ENCODE measurements at regions not wholly inside any gene's neighbourhood (a gene's known extent, or its start where the extent isn't known, plus 50 kb on each side); places are given as distances from the start of the nearest gene placed in this dataset.

- ATAC-seq: no peak
- no peak for DNase-seq
Measured at GRCh38 chr1:184219414-184219813, 167.4 kb upstream of the C1orf21 start.

DNA sequence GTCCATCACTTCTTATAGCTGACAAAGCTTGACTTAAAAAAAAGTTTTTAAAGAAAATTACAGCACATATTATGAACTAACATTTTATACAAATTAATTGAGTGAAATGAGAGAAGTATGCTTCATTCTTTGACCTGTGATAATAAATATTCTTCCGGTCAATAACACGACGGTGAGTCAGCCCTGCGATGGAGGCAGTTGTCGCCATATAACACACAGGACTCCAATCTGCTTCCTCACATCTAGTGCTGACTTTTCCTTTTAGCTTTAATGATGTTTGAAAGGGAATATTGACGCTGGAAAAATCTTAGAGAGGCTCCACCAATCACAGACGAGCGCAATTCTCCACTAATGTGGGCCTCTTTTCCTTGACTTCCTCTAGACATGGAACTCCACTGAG lies 166.9 kb upstream of the C1orf21 start:
- ATAC-seq (no peak), DNase-seq (no peak)

DNA sequence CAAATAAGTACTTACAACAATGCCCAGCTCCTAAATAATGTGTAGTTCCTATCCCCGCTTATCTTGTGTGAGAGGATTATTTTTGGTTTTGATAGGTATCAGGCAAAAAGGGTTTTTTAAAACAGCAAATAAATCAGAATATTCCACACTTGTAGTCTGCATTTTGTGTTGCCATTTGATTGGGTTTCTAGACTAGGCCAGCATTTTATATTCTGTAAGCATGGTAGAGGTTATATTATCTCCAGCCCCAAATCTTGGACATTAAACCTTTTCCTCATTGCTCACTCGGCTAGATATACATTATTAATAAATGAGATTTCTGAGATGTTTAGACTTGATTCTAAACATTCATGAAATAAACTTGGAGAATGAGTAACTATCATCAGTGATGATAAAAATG lies 165.7 kb upstream of the C1orf21 start:
- DNase-seq (no peak), ATAC-seq (no peak)

- ATAC-seq: no peak
Measured at GRCh38 chr1:184222652-184223052, 164.2 kb upstream of the C1orf21 start.

GRCh38 chr1:184223216-184223615 lies 163.6 kb upstream of the C1orf21 start:
- ATAC-seq: no peak
- no peak for DNase-seq

More at GRCh38 chr1:184222652-184223052, 164.2 kb upstream of the C1orf21 start:
- peak; percentile 58 for DNase-seq

- ATAC-seq (no peak), DNase-seq (no peak)
Measured at GRCh38 chr1:184225283-184226099, 161.3 kb upstream of the C1orf21 start.

- ATAC-seq (no peak), DNase-seq (no peak)
Measured at GRCh38 chr1:184226100-184226487, 160.7 kb upstream of the C1orf21 start.

GRCh38 chr1:184228558-184228957 lies 158.3 kb upstream of the C1orf21 start:
- DNase-seq: no peak
- ATAC-seq: no peak

DNA sequence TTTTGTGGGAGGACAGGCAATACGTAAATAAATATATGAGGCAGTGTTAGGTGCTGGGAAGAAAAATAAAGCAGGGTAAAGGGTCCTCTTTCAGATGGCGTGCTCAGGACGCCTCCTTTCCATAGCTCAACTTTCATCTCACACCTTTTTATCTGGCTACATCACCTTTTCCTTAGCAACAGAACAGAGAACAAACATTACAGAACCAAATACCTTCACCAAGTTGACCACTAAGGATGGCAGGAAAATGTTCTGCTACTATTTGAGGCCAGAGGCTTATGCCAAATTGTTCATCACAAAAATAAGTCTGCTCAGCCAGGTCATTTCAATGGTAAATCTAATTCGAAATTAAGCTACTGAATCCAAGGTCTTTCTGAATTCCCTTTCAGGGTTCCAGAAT lies 149.2 kb upstream of the C1orf21 start:
- DNase-seq: no peak
- ATAC-seq: no peak

GRCh38 chr1:184241446-184241845 lies 145.4 kb upstream of the C1orf21 start:
- no peak for DNase-seq
- no peak for ATAC-seq

GRCh38 chr1:184242507-184242943 lies 144.3 kb upstream of the C1orf21 start:
- ATAC-seq: no peak
- no peak for DNase-seq

- DNase-seq: no peak
- no peak for ATAC-seq
Measured at GRCh38 chr1:184244962-184245361, 141.9 kb upstream of the C1orf21 start.

GRCh38 chr1:184247671-184248070 lies 139.2 kb upstream of the C1orf21 start:
- DNase-seq (no peak), ATAC-seq (no peak)

- ATAC-seq (no peak), DNase-seq (no peak)
Measured at GRCh38 chr1:184253921-184254320, 132.9 kb upstream of the C1orf21 start.

DNA sequence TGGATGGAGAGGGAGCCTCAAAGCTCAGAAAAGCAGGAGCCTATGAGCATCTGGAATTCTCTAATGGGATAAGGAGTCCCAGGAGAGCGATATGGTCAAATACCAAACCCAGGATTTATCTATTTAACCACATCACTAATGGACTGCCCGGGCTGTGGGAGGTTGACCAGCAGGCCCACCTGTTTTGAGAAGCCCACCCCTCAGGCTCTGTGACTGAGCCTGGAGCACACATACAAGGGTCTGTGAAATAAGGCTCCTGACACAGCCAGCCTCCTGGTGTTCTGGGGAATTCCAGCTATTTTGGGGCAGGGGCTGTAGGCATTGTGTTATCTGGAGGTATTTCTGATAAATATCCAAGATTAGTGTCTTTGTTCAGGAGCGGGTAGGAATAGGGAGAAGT lies 132.0 kb upstream of the C1orf21 start:
- ATAC-seq (no peak), DNase-seq (no peak)

- ATAC-seq (no peak), DNase-seq (no peak)
Measured at GRCh38 chr1:184255560-184255959, 131.3 kb upstream of the C1orf21 start.

DNA sequence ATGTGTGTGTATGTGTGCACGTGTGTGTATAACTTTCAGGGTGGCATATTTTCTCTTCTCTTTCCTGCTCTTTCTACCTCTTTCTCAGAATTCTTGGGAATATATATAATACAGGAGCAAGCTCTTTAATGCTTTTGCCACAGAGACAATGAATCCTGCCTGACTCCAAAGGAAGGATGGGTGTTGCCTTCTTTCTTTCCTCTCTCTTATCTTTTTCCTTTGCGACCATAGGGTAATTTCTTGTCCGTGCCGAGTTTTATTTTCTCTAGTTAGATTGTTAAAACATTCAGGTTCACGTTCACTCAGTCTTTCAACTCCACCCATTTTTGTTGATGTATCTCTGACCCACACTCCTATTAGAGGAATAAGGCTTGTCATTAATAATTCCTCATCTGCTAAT lies 129.0 kb upstream of the C1orf21 start:
- ATAC-seq (no peak), DNase-seq (no peak)

DNA sequence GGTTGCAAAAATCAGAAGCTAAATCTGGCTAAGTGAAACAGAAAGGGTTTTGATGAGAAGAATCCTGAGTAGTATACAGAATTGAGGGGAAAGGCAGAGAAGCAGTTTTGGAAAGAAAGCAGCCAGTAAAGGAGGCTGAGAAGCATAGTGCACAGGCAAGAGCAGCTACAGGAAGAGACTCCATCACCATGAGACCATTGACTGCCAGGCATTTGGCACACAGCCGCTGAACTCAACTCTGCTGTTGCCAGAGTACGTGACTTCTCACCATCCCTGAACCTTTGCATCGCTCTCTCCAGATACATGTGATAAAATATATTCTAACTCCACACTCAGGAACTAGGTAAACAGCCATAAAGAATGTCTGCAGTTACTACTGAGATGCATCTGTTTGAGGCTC lies 128.3 kb upstream of the C1orf21 start:
- no peak for ATAC-seq
- DNase-seq: no peak

GRCh38 chr1:184260382-184260781 lies 126.4 kb upstream of the C1orf21 start:
- ATAC-seq (no peak), DNase-seq (no peak)

GRCh38 chr1:184262109-184262508 lies 124.7 kb upstream of the C1orf21 start:
- DNase-seq: no peak
- ATAC-seq: no peak

GRCh38 chr1:184267747-184268146 lies 119.1 kb upstream of the C1orf21 start:
- no peak for DNase-seq
- no peak for ATAC-seq

GRCh38 chr1:184270556-184270955 lies 116.3 kb upstream of the C1orf21 start:
- DNase-seq (no peak), ATAC-seq (no peak)

- no peak for ATAC-seq
Measured at GRCh38 chr1:184272175-184272866, 114.5 kb upstream of the C1orf21 start.

DNA sequence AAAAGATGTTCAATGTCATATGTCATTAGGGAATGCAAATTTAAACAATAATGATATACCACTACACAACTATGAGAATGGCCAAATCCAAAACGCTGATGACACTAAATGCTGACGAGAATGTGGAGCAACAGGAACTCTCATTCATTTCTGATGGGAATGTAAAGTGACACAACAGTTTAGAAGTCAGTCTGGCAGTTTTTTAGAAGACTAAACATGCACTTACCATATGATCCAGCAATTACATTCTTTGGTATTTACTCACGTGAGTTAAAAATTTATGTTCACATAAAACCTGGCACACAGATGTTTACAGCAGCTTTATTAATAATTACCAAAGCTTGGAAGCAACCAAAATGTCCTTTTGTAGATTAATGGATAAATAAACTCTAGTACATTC lies 110.4 kb upstream of the C1orf21 start:
- ATAC-seq (no peak), DNase-seq (no peak)

More at GRCh38 chr1:184272175-184272866, 114.5 kb upstream of the C1orf21 start:
- DNase-seq: no peak
